ENCODE measurements at regions not wholly inside any gene's neighbourhood (a gene's known extent, or its start where the extent isn't known, plus 50 kb on each side); places are given as distances from the start of the nearest gene placed in this dataset.

DNA sequence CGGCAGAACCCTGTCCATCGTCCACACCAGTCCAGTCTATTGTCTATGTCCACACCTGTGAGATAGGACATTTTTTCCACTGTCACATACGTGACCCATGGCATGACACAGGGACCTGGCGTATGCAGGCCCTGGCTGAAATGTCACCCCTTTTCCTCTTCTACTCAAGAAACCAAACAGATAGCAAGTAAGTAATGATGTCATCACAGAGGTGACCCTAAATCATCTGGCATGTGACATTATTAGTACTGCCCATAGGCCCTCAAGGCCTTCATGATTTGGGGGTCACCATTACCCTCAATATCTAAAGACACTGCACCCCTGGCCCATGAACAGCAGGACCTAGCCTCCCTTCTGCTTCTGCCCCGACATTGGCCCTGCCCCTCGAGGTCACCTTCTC lies 88.3 kb downstream of the LHX2 start:
- H3K4me3 ChIP-seq (replicated peaks in 1 of 3; ENCODE audit: insufficient read depth in 1 of 3, low read depth in 1 of 3, low read length in 3 of 3) = no peak overlapping the region
- dilution Hi-C loops (cut with MboI; ENCODE audit: extremely low pct_ligation_motif_present, low sequenced_read_pairs) (no loop called here), intact Hi-C loops (cut with micrococcal nuclease) (no loop called here)
- BruUV-seq (replicated peaks) = no TSS peak
- ChIA-PET POLR2A (no interaction called here), CTCF (no interaction called here)
- DNase-seq (ENCODE audit: low read depth, low spot score) (no peak), FAIRE-seq (no peak)
- no peaks in the 10 kb centered on the region for H3K9me1 ChIP-seq (replicated peaks; ENCODE audit: control insufficient read depth, extremely low read depth, insufficient read depth, low read length)
- no peak overlapping the region for H3K4me2 ChIP-seq (ENCODE audit: insufficient read depth, low read length)
- H3K36me3 ChIP-seq (ENCODE audit: control insufficient read depth in 2 of 2, extremely low read depth in 1 of 2, insufficient read depth in 2 of 2, low read length in 2 of 2) = no peaks in the 10 kb centered on the region
- no peak overlapping the region for H2AFZ ChIP-seq (ENCODE audit: low read depth, low read length)
- TF ChIP-seq MYC (IDR thresholded peaks at IDR 0.05; ENCODE audit: low read depth, low read length) (no peak), JUN (IDR thresholded peaks at IDR 0.05; ENCODE audit: borderline replicate concordance, insufficient read depth, insufficient read length, low read depth) (no peak), GATA2 (IDR thresholded peaks at IDR 0.05; ENCODE audit: insufficient read depth, insufficient read length, low read depth, low read length) (no peak), FOS (IDR thresholded peaks at IDR 0.05; ENCODE audit: borderline replicate concordance, insufficient read depth, low read length) (no peak), EZH2 (IDR thresholded peaks at IDR 0.05; ENCODE audit: borderline replicate concordance, low read depth, low read length, severe bottlenecking) (no peak), POLR2A (IDR thresholded peaks at IDR 0.05; ENCODE audit: low read depth, low read length) (no peak), POLR2AphosphoS5 (IDR thresholded peaks at IDR 0.05; ENCODE audit: insufficient read depth, low read depth, low read length) (no peak)
- TF ChIP-seq, protein P1, sequence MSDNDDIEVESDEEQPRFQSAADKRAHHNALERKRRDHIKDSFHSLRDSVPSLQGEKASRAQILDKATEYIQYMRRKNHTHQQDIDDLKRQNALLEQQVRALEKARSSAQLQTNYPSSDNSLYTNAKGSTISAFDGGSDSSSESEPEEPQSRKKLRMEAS (IDR thresholded peaks at IDR 0.05; ENCODE audit: insufficient read depth, insufficient read length) = no peak
- TF ChIP-seq, protein P2, sequence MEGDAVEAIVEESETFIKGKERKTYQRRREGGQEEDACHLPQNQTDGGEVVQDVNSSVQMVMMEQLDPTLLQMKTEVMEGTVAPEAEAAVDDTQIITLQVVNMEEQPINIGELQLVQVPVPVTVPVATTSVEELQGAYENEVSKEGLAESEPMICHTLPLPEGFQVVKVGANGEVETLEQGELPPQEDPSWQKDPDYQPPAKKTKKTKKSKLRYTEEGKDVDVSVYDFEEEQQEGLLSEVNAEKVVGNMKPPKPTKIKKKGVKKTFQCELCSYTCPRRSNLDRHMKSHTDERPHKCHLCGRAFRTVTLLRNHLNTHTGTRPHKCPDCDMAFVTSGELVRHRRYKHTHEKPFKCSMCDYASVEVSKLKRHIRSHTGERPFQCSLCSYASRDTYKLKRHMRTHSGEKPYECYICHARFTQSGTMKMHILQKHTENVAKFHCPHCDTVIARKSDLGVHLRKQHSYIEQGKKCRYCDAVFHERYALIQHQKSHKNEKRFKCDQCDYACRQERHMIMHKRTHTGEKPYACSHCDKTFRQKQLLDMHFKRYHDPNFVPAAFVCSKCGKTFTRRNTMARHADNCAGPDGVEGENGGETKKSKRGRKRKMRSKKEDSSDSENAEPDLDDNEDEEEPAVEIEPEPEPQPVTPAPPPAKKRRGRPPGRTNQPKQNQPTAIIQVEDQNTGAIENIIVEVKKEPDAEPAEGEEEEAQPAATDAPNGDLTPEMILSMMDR (IDR thresholded peaks at IDR 0.05; ENCODE audit: extremely low read depth in 1 of 2, insufficient read depth in 1 of 2, low read depth in 1 of 2, low read length in 2 of 2) = no peak
- H3K27me3 ChIP-seq (ENCODE audit: control insufficient read depth in 2 of 2, insufficient read depth in 2 of 2, low read length in 2 of 2) = peaks cover 0 to 13% of the 10 kb centered on the region in 2 experiments
- no peak overlapping the region for H3K27ac ChIP-seq (ENCODE audit: insufficient read depth, low read depth, low read length)
- no peak overlapping the region for H3K9ac ChIP-seq (replicated peaks; ENCODE audit: extremely low read depth, insufficient read depth, low read length)
- no peaks in the 10 kb centered on the region for H3K79me2 ChIP-seq (ENCODE audit: control insufficient read depth, insufficient read depth, low read length)
- no peaks in the 10 kb centered on the region for H4K20me1 ChIP-seq (replicated peaks; ENCODE audit: control insufficient read depth, extremely low read depth, insufficient read depth, low read length)
- H3K9me3 ChIP-seq (replicated peaks; ENCODE audit: control insufficient read depth, insufficient read depth, low read length) = no peaks in the 10 kb centered on the region
- H3K4me1 ChIP-seq (ENCODE audit: control insufficient read depth, extremely low read depth, insufficient read depth, low read length) = no peaks in the 10 kb centered on the region
